ENCODE measurements at regions not wholly inside any gene's neighbourhood (a gene's known extent, or its start where the extent isn't known, plus 50 kb on each side); places are given as distances from the start of the nearest gene placed in this dataset.
"Not testable (repeated sequence)": the region's sequence is repeated elsewhere in the genome, so short reads cannot be mapped to it uniquely, and the experiment has no call there.

DNA sequence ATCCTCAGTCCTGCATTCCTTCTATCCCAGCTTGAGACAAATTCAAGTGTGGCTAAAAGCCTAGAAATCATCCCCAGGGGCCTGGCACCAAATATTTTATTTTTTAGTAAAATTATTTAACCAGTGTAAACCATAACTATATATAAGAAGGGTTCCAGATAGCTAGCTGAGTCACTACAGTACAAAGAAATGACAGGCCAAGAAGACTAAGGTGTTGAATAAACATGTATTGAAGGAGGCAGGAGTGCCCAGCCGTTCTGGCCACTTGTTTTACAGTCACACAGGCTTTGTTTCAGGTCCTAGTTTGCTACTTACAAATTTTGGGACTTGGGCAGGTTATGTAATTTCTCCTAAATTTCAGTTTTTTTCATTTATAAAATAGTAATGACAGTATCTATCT, 225.9 kb upstream of the PITX2 start:
- no peak for DNase-seq (ENCODE audit: low read depth)

GRCh38 chr4:110849461-110849860, 226.6 kb upstream of the PITX2 start:
- DNase-seq (ENCODE audit: low read depth): no peak

DNA sequence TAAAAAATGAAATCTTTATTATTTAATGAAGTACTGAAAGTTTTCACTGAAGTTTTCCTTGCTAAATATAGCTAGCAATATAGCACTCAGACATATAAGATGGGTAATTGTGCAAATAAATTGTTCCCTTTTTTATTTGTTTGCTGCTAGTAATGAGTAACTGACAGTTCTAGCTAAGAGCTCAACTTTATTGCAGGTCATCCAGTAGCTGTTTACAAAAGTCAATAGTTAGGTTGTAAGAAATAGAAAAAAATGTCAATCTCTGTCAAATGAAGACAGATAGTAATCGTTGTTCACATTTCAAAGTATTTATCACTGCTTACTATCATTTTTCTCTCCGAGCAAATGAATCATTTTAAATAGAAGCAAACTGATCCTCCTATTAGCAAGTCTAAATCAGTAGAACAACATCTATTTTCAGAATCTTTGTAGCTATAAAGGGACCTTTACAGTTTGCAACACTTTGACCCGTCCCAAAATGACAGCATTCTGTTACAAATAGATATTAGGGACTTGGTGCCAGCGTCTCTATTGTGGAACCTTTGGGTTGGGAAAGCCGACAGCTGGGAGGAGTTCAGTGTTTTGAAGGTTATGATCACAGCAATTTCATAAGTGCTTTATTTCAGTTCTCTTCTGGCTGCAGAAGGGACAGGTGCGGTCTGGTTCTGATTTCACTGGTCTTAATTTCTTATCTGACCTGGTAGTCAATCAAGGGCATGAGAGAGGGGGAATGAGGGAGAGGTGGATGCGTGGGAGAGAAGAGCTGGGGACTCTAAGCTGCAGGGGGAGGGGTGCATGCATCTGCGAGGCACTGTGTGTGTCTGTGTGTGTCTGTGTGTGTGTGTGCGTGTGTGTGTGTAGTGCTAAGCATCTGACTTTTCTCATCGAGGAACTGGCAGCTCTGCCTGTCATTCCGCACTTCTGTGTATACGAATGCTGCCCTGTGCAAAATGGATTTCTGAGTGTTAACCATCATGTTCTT, 227.9 kb upstream of the PITX2 start:
- DNase-seq (ENCODE audit: low read depth): no peak

- DNase-seq (ENCODE audit: low read depth): no peak
Observed at GRCh38 chr4:110851989-110852388, 229.1 kb upstream of the PITX2 start.

GRCh38 chr4:110852793-110853192, 229.9 kb upstream of the PITX2 start:
- DNase-seq (ENCODE audit: low read depth): no peak

GRCh38 chr4:110853242-110853641, 230.4 kb upstream of the PITX2 start:
- DNase-seq (ENCODE audit: low read depth): no peak

GRCh38 chr4:110854021-110854678, 231.3 kb upstream of the PITX2 start:
- peak; percentile 44 for DNase-seq (ENCODE audit: low read depth)

GRCh38 chr4:110860125-110860524, 237.2 kb upstream of the PITX2 start:
- DNase-seq (ENCODE audit: low read depth): no peak

DNA sequence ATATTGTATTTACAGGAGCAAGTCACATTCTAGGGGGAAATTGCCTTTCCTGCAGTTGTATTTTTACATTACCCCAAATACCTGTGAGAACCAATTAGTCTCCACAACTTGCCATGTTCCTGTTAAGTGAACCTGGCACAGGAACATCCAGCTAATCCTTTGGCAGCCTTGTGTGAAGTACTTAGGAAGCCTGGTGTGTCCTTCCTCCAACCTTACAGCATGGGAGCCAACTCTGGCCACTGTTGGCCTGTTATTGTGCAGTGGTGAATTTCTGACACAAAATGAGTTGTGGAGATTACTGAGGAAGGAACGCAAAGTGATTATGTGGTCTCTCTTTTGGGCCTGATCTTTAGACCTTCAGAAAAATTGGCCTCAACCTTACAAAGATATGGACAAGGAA, 238.0 kb upstream of the PITX2 start:
- DNase-seq (ENCODE audit: low read depth): no peak

DNA sequence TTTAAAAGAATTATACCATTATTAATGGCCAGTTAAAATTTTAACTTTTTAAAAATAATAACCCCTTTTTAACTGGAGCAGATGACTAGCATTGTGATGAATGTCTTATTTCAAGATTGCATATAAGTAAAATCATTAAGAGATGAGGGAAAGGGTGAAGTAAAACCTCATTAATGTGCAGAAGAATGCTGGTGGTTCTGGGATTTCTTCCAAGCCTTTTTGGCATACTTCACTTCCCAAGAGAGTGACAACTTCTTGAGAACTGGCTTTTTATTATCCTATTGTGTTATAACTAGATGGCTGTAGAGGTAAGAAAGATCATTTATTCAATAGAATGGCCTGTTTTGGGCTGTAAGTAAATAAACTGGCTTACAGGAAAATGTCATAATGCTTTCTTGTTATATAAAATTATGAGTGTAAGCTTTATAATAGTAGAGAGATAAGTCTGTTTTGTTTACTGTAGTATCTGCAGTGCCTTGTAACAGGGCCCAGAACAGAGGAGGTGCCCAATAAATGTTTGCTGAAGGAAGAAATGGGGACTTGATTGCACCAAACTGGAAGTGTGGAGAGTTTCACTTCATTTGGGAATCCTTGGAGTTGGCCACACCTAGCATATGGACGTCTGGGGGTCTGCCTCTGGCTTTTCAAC, 242.9 kb upstream of the PITX2 start:
- DNase-seq (ENCODE audit: low read depth): peak; percentile 94

DNA sequence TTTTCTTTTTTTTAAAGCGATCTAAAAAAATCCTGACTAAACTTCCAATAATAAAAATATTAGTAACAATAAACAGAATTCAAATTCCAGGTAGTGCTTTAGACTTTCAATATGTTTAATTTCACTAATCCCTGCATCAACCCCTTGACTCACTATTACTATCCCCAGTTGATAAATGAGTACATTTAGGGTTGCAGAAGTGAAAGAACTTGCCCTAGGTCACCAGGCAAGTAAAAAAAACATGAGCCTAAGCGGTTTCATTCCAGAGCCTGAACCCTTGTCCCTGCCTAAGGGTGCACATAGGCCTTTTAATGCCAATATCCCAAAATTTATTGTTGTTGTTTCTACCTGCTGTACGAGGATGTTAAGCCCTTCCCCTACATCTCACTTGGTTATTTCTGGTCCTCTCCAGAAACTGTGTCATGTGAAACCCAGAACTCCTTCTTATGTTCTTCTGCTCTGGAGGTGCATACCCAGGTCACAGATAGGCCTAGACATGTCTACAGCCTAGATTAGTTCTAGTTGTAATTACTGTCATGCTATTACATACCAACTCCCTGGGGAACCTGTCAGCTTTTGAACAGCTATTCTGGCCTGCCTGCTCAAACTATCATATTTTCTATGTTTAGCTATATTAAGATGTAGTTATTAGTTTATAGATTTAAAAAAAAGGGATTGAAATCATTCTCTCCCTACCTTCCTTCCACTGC, 244.5 kb upstream of the PITX2 start:
- DNase-seq (ENCODE audit: low read depth): no peak

GRCh38 chr4:110867981-110868720, 245.3 kb upstream of the PITX2 start:
- DNase-seq (ENCODE audit: low read depth): no peak

DNA sequence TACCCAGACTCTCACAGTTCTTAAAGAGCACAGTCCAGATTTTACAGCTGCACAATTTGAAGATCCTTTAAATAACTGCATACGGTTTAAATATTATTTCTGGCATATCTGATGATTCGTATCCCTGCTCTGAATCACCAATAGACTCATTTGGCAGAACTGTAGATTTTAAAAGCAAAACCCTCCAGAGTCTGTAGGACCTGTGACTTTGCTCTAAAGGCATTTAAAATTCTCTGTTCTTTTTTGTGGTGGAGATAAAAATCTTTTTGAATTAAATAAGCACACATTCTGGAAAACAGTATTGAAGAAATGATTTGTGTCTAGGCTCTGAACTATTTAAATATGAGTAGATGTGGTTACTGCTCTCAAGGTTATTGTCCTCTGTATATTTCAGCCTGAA, 246.2 kb upstream of the PITX2 start:
- peak; percentile 18 for DNase-seq (ENCODE audit: low read depth)

GRCh38 chr4:110869862-110870572, 247.1 kb upstream of the PITX2 start:
- peak; percentile 91 for DNase-seq (ENCODE audit: low read depth)

GRCh38 chr4:110876214-110876613, 253.3 kb upstream of the PITX2 start:
- not testable (repeated sequence) for DNase-seq (ENCODE audit: low read depth)

- no peak for DNase-seq (ENCODE audit: low read depth)
Observed at GRCh38 chr4:110876866-110877265, 254.0 kb upstream of the PITX2 start.

DNA sequence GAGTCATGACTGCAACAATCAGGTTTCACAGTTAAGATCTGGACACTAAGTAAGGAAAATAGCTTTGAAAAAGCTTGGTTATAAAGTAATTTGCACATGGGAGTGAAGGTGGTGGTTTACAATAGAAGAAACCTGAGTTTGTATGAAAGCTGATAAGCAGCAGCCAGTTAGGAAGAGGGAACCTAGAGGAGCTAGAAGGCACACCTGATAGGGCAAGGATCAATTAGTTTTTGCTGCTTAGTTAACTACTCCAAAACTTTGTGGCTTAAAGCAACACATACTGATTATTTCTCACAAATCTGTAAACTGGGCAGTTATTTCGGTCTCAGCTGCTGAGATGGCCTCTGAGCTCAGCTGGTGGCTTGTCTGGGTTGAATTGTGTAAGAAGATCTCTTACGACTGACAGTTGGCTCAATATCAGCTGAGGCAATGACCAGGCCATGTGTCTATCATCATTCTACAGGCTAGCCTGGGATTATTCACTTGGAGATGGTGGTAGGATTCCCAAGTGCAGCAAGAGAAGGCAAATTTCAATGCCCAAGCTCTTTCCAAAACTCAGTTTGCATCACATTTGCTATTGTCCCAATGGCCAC, 255.0 kb upstream of the PITX2 start:
- no peak for DNase-seq (ENCODE audit: low read depth)

- DNase-seq (ENCODE audit: low read depth): peak; percentile 16
Observed at GRCh38 chr4:110878413-110878812, 255.5 kb upstream of the PITX2 start.

DNA sequence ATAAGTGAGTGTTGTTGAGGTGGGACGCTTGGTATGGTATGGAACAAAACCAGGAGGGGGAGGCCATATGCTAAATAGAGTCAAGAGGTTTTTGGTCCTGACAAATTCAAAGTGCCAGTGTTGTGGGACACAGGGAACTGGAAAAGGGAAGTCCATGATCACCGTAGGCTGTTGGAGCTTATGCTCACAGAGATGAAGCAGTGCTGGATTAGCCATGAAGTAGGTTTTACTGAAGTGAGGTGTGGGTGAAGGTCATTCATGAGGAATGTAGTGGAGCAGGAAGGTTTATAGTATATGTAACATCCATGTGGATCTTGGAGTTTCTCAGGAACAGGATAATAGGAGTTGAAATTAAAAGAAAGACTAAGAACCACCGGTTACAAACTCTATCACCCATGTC, 256.1 kb upstream of the PITX2 start:
- DNase-seq (ENCODE audit: low read depth): no peak

DNA sequence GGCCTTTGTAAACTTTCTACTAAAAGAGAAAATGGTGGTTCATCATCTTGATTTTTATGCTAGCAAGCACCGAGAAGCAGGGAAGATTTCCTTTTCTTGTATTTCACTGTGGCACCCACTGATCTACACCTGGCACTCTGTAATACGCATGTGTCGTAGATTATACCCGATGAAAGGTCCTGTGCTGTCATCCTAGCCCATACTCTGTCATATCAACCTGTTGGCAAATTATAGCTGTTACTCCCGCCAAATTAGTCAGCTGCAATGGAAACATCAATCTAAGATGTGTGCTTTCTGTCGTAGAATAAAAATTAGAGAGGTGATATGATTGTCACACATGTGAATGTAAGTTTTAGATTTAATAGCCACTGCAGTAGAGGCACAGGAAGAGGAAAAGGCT, 263.4 kb upstream of the PITX2 start:
- no peak for DNase-seq (ENCODE audit: low read depth)

Measured in renal cortical epithelial cell (primary cell).